NCI-H1105 treated with DMSO at 0.1 percent for 48 hours (cell line): ENCODE measurements at regions not wholly inside any gene's neighbourhood (a gene's known extent, or its start where the extent isn't known, plus 50 kb on each side); places are given as distances from the start of the nearest gene placed in this dataset.

Source experiments
- DNase-seq: peaks from one replicate; lab custom pipeline; 2025; lab: John Stamatoyannopoulos, UW

DNA sequence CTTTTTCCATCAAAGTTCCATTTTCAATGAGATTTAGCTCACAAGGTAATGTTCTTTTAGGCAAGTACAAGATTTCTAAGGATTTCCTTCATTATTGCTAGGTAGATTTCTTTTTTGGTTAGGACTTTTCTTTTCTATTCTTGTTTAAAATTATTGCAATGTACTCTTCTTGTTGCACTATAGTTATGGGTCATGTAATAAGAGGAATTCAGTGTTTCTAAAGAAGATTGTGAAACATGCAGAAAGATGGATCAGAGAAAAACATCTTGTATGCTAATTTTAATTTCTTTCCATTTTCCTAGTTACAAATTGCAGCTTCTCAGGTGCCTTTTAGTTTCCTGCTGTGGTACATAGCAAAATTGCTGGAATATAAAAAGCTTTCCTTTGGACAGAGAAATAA, 56.1 kb downstream of the BTG1 start:
- no peak for DNase-seq

DNA sequence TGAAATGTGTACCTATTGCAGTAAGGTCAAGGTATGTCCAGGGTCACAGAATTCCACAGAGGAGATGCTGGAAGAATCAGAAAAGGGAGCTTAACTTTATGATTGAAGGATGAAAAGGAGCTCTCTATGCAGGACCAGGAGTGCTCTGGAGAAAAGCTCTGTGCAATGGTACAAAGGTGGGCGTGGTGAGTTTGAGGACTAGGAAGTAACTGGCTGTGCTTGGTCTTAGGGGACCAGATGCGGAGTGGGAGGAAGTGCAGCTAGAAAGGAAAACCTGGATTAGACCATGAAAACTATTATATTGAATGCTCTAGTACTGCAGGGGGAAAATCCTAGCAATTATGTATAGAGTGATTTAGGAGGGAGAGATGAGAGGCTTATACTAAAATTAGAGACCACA, 56.8 kb downstream of the BTG1 start:
- DNase-seq = no peak

- DNase-seq = no peak
Measured at GRCh38 chr12:92085736-92086040, 60.0 kb downstream of the BTG1 start.

DNA sequence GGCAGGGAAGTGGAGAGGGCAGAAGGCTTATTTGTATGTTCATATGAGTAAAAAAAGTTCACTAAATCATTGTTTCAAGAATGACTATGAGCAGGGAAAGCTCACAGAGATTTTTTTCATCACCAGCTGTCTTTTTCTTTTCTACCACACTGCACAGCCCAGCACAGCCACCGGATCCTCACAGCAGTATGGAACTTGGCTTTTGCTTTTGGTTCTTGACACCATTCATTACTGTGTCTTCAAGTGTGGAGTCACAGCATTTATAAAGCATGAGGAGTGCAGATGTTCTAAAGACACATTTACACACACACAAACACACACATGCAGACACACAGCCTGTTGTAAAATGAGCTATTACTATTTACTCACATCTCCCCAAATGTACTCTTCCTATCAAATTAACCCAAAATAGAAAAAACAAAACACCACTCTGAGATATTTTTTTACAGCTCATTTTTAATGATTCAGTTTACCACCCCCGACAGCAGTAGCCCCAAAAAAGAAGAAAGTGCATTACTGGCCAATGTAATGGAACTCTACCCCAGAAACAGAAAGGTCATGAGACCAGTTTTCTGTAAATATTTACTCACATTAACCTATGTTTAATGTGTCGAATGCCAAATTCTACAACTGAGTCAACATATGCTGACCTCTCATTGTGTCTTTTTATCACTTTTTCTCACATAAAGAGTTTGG, 60.5 kb downstream of the BTG1 start:
- DNase-seq = no peak

- DNase-seq = no peak
Measured at GRCh38 chr12:92080911-92081285, 64.7 kb downstream of the BTG1 start.

- DNase-seq = no peak
Measured at GRCh38 chr12:92079054-92079385, 66.6 kb downstream of the BTG1 start.

DNA sequence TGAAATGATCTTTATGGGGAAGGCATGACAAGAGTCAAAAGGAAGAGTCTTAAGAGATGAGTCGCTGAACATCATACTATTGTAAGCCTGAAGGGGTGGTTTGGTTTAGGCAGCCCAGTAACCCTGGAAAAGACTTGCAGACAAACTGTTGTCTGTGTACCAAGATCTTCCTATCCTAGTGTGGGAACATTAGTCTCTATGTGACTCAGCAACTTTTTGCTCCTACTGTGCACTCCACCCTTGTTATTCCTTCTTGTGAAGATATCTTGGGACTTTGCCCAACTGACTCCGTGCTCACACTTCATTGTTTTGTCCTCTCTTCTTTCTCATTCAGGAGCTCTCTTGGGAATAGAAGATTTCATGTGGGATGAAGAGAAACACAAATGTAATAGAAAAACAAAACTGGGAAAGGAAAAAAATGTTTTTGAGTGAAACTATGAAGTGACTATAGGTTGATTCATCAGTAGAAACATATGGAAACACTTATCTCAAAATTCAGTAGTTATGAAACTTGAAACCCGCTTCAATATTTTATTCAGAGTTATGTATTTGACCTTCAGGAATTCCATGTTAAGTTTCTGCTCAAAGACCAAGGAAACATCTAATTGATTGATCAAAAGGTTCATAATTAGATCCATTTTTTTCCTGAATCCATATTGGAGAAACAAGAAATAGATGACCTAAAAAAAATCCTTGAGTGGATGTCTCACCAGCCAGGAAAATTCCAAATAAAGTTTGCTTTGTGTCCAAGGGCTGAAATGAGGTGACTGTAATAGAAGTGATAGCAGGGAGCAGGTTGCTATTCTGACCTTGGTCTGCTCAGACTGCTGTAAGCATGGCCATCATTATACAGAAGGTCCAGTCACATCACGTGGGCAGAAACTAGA, 67.2 kb downstream of the BTG1 start:
- no peak for DNase-seq

DNA sequence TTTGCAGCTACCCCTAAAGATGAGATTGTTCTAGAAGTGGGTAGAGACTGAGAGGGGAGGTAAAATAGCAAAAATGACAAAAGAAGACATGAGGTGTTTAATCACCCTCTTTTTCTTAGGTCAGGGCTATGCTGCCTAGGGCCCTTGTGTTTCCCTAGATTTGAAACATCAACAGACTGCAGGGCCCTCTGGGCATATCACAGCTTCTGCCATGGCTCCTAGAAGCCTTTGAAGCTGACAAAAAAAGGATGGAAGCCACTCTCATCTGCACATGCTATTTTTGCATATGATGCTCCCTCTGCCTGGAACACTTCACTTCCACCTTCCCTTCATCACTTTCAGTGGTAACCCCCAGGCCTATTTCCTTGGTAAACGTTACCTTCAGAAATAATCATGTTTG, 68.1 kb downstream of the BTG1 start:
- no peak for DNase-seq

GRCh38 chr12:92076101-92076500, 69.5 kb downstream of the BTG1 start:
- no peak for DNase-seq

DNA sequence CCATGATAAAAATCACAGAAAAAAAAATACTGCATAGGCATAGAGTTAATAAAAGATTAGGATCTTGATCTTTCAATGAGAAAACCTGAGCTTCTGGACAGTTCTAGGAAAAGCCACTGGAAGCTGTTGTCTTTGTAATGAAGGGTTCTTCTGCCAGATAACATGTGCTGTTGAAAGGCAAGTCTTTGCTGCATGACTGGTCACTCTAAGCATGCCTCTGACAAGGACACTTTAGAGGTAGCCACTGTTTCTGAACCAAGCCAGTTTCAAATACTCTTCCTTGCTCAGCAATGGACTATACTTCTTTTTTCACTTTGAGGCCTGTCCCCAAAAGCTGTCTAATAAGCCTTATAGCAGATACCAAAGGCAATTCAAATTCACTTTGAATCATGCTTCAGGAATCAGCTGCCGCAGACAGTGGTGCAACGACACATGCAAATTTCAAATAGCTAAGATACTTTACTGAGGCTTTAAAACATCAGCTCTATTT, 70.2 kb downstream of the BTG1 start:
- DNase-seq = no peak

DNA sequence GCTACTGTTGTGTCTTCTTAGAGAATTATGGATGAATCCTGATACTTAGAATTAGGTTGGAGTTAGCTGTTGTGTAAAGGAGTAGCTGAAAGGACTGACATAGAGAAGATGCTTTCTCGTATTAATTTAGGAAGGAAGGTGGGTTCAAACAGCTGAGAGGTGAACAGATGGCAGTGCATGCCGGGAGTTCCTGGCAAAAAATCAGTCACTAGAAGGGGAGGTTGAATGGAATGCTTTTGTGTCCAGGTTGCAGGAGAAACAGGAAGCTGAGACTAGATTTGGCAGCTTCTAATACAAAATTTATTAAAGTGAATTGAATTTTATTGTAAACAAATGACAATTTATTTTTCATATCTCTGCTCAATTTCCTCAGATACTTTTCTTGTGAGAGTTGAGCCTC, 70.8 kb downstream of the BTG1 start:
- no peak for DNase-seq

DNA sequence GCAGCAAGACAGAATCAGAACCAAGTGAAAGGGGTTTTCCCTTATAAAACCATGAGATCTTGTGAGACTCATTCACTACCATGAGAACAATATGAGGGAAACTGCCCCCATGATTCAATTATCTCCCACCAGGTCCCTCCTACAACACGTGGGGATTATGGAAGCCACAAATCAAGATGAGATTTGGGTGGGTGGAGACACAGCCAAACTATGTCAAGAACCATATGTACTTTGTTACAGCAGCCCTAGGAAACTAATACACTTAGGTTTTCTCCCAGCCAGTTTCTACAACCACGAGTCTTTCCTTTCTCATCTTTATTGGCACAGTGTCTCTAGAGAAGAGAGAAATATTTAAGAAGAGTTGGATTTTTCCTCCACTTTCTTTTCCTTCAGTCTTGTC, 72.6 kb downstream of the BTG1 start:
- no peak for DNase-seq

GRCh38 chr12:92072112-92072511, 73.5 kb downstream of the BTG1 start:
- no peak for DNase-seq

GRCh38 chr12:92070864-92071445, 74.7 kb downstream of the BTG1 start:
- no peak for DNase-seq

DNA sequence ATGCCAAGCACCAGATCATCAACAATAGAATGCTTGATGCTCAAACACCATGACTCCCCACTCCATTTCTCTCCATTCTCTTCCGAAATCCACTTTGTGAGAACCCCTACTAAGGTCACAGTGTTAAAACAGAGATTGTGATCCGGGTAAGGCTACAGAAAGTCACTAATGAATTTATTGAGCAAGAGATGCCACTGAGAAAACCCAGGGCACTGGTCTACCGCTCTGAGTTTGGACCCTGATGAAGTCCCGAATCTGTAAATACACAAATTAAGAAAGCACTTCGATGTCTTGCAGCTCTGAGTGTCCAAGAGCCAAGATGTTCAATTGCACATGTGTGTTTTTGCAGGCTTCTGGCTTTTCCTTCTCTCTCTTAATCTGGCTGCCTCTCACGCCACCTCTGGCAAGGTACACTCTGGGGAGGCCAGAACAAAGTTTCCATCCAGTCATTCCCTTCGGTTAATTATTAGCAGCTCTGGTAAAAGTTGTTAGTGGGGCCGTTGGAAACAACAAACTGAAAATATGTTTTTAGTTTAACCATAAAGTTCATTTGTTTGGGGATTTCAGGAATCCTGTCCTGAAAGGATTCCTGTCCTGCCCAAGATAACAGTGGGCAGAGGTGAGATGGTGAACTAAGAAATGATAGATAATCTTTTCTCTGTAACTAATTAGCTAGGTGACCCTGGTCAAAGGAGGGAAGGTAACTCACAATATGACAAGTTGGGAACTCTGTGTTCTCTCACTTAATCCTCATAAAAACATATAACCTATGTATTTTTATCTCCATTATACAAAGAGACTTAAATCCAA, 75.4 kb downstream of the BTG1 start:
- DNase-seq = no peak

DNA sequence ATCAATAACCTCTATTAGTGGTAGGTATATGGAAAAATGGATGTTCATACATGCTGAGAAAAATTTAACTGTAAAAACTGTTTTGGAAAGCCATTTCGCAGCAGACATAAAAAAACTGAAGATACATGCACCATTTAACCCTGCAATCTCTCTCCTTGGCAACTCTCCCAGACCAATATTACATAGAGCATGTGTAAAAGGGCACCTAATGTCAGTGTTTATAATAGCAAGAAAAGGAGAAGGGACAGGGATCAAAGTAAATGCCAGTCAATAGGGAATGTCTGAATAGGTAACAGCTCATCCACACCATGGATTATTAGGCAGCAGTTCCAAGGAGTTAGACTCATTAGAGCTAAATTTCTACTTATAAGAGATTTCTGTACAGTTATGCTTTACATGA, 77.2 kb downstream of the BTG1 start:
- DNase-seq = peak; percentile 96

GRCh38 chr12:92065639-92066038, 80.0 kb downstream of the BTG1 start:
- no peak for DNase-seq

DNA sequence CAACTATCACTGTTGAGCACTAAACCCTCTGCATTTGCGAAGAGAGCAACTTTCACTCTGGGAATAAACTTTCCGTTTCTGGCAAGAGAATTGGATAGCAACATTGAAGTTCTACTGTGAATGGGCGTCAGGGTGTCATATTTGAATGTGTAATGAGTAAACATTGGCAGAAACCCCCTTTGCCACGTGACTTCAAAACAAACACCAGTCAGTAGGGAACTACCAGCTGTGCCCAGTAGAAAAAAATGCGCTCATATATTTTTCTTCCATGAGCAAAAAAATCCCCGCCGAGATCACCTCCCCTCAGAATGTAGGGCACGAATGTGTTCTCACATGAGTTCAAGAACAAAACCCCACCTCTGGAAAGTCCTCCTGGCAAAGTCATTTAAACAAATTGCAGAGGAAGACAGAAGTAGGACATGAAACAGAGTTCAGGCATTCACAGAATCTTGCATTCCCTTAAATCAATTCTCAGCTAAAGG, 80.6 kb downstream of the BTG1 start:
- peak; percentile 86 for DNase-seq

DNA sequence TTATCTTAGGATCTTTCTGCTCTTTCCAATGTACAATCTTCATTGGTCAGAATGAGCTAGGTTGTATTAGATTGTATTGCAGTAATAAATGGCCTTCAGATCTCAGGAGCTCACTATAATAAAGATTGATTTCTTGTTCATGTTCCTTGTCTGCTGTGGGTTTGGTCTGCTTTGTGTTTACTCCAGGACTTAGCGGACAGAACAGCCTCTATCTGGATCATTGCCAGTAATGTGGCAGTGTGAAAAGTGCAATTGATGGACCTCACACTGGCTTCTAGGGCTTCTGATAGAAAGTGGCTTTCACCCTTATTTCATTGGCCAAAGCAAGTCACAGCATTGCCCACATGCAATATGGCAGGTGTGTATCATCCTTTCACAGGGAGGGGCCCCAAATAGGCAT, 81.2 kb downstream of the BTG1 start:
- DNase-seq = peak; percentile 65

DNA sequence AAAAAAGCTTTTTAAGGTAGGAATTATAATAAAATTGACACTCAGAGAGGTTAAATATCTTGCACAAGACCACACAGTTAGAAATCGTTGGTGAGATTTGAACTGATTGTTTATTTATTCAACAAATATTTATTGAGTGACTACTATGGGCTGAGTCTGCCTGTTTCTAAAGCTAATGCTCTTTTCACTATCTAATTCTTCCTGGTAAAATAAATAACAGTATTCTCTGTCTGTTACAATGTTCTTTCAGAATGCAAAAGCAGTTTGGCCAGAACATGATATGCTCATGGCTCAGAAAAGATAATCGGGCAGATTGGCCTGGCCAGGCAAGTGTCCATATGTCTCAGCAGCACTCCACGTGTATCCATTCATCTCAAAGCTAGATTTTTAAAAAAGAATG, 82.0 kb downstream of the BTG1 start:
- DNase-seq = no peak

DNA sequence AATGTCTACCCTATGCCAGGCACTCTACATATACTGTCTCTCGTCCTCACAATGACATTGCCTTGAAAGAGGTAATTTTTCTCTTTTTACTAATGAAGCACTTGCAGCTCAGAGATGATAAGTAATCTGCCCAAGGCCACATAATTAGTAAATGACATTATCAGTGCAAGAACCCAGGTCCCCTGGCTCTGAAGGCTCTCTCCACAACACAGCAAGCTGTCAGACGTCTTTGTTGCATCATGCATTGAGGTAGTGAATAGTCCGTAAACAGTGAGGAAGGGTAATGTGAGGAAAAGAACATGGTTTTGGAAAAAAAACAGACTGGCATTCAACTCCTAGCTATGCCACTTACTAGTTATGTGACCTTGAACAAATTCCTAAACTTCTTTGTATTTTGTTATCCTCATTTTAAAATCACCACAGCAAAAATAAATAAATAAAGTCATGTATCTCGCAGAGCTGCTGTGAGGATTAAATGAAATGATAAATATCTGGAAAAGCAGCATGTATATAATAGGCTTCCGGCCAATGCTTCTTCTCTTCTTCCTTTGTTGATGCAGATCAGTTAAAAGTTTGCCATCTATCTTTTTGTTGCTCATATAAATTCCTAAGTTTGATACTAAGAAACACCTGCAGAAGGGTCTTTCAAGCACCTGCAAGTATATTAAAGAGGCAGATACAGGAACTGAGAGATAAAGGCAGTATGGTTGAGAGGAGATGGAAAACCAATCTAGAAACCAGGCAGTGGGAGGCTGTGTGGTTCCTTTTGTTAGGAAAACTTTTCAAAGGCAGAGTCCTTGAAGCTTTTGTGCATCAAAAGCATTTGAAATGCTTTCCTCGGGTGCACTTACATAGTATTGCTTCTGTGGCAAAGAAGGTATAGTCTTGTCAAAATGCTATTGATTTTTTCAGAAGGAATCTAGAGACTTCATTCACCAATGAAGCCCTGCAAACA, 82.8 kb downstream of the BTG1 start:
- DNase-seq = no peak
